Stimulated activated CD4-positive, alpha-beta T cell treated with anti-CD3 and anti-CD28 coated beads, TNF-alpha, amount 100 ng/mL, for 1 hour (primary cell): ENCODE measurements at regions not wholly inside any gene's neighbourhood (a gene's known extent, or its start where the extent isn't known, plus 50 kb on each side); places are given as distances from the start of the nearest gene placed in this dataset.
"Not testable (repeated sequence)": the region's sequence is repeated elsewhere in the genome, so short reads cannot be mapped to it uniquely, and the experiment has no call there.

Experiments used
- DNase-seq, 3 donors: peaks; one replicate each; pipeline ENCODE4 v3.0.0-alpha.2; 2020; ENCODE audit warnings: low read depth in 3 of 3, low spot score in 1 of 3

DNA sequence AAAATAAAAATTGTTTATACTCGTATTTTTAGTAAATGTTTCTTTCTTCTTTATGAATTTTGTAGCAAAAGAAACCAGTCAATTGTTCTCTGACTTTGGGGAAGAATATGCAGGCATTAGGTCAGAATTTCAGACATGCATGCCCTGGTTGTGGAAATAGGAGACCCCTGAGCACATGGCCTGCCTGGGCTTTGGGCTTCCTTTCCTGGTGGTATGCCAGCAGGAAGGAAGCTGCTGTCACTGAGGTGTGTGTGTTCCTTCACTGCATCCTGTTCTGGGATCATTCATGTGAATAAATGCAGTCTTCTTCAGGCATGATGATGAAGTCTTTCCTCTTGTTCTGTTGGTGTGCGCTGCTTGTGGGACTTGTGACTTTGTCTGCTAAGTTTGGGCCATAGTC lies 920.2 kb upstream of the VRK2 start:
- no peak for DNase-seq

DNA sequence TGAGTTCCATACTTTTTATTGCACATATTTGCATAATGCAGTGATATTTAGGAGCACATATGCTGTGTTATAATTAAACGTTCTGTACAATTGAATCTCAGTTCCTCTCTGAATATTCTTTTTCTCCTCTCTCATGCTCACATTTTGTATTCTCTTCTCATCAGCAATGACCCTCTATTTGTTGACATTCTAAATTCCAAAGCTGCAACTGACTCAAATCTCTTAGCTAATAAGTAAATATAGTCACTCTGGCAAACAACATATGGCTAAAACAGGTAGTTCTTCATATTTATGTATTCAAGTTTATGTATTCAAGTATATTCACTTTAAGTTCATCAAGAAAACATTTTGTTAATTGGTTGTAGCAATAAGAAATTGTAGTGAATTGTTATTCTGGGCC lies 907.4 kb upstream of the VRK2 start:
- DNase-seq: no peak

DNA sequence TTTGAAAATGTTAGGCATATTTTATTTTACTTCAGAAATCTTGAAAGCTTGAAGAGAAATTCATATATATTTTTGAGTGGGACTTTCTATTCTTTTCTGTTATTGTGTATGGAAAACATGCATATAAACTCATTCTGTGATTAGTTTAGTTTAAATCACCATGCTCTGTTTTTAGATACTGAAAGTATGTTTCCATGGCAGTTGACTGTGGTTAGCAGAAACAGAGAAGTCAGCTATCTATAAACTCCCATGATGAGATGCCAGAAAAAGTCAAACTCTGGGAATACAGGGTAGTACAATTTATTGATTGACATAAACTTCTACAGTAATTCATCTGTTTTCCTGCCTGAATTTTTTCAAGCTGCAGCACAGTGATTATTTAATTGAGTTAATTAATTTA lies 905.3 kb upstream of the VRK2 start:
- no peak for DNase-seq

DNA sequence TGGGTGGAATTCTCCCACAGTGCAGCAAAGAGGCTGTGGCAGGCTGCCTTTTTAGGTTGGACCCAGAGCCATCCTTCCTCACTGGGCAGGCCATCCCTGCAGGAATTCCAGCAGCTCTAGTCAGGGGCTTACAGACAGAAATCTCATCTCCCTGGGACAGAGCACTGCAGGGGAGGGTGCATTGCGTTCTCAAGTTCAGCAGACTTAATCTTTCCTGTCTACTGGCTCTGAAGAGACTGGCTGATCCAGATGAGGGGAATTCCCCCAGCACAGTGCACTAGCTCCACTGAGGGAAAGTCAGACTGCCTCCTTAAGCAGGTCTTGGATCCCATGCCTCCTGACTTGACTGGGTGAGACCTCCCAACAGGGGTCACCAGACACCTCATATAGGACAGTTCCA lies 899.7 kb upstream of the VRK2 start:
- no peak for DNase-seq

DNA sequence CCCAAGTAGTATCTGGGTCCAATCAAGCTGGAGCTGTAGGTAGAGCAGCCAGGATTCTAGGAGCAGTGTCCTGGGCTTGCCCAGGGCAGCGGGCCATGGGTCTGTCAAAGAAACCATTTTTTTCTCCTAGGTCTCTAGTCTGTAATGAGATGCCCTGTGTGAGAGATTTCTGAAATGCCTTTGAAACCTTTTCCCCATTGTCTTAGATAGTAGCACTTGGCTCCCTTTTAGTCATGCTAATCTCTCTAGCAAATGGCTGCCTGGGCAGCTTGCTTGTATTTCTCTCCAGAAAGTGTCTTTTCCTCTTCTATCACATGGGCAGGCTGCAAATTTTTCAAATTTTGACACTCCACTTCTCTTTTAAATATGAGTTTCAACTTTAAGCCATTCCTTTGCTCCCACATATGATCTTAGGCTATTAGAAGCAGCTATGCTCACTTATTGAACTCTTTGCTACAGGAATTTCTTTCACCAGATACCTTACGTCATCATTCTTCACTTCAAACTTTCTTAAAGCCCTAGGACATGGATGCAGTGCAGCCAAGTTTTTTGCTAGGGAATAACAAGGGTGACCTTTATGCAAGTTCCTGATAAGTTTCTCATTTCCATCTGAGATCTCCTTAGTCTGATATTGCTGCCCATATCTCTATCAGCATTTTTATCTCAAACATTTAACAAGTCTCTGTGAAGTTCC lies 890.2 kb upstream of the VRK2 start:
- no peak for DNase-seq

DNA sequence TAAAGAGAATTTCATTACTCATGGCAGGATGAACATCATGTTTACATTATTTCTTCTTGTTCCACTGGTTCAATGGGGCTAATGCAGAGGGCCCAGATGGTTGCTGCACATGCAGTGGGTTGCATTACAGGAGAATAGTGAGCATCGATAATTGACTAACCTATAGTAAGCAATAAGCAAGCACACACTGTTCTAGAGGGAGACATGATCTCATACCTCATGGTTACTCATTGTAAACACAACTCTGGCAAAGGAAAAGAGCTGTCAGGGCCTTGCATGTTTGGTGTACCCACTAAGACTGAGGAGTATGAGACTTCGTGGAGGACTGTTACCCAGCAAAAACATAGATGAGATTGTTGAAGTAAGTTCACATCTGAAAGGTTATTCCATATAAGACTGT lies 885.6 kb upstream of the VRK2 start:
- DNase-seq: no peak

DNA sequence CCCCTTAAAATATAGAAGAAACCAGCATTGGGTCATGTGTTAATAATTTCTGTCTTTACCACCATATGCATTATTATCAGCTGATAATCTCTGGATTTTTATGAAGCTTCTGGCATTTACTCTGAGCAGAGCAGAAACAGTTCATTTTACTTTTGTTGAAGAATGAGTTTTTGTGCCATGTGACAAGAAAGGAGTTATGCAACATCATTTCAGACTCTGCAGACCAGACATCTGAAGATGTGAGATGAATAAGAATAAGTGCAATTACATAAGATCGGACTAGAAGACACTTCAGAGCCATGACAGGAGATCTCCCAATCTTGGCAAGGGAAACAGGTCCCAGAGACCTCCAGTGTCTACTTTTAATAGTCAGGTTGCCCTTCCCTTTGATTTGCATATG lies 869.4 kb upstream of the VRK2 start:
- DNase-seq: no peak

DNA sequence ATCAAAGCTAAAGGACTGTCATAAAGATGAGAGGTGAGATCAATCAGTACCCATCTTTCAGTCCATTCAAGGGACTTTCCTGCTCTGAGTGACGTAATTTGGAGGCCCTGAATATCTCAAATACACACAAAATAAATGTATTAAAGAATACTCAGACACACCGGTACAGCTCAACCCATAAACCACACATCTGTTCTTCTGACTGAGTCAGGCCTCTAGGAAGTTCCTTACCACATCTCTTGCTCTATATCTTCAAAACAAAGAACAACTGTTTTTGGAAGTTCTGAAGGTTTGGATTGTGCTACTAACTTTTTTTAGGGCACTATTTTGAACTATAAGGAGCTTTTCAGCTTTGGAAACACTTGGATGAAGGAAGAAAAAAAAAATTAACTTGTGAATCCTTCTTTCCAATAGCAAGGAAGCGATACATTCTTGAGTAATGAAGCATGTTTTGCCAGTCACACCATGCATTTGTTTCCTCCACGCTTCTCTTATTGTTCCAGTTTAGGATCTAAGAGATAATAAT lies 866.5 kb upstream of the VRK2 start:
- DNase-seq: no peak

DNA sequence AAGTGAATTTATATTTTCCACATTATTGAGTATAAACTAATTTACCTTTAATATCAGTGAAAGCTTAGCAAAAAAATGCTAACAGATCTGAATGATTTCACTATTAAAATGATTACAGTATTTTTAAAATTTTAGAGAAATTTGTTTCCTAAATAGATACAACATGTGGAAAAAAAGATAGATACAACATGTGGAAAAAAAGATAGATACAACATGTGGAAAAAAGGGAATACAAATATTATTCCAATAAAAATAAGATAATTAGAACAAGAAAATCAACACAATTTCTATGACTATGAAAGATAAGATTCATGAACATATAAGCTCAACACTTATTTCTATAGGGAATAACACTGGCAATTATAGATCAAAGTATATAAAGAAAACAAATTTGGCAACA lies 865.9 kb upstream of the VRK2 start:
- no peak for DNase-seq

DNA sequence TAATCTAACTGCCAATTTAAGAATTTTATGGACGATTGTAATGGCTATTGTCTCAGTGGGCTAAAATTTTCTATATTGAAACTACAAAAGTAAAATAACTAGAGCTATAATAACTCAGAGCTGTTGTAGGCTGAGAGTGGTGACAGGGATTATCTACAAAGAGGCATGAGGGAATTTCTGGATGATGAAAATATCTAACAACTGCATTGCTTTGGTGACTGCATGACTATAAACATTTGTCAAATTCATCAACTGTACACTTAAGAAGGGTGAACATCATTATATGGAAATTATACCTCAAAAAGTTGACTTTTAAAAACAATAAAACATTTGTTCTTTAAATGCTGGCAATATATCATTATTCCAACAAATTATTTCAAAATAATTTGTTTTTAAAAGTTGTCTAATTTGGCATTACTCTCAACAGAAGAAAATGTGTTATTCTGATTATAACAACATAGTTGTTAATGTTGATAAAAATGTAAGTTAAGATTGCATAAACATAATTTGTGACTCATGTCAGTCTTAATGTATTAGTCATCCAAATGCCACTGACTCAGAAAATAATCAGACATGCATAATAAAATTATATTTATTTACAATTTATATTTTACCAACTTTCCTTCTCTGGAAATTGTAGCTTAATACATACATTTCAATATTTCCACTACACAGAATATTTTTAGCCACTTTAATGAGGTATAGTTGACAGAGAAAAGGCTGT lies 865.1 kb upstream of the VRK2 start:
- no peak for DNase-seq

DNA sequence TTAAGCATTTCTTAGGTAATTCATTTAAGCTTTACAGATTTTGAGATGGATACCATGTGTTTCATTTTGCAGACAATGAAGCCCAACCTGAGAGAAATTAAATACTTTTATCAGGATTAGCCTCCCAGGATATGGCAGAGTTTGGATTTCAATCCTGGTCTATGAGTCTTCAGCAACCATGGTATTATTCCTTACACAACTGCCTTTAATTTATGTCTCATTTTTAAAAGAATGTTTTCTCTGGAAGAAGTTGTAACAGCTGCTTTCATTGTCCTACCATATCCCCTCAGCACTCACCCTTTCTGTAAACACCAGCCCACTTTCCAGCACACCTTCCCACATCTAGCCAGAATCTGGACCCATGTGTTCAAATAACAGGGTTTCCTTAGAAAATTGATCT lies 863.7 kb upstream of the VRK2 start:
- no peak for DNase-seq

DNA sequence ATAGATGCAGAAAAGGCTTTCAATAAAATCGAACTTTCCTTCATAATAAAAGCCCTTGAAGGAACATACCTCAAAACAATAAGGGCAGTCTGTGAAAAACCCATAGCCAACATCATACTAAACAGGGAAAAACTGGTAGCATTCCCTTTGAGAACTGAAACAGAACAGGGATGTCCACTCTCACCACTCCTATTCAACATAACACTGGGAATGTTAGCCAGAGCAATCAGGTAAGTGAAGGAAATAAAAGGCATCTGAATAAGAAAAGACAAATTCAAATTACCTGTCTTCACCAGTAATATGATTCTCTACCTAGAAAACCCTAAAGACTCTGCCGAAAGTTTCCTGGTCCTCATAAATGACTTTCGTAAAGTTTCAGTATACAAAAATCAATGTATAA lies 861.0 kb upstream of the VRK2 start:
- DNase-seq: no peak

DNA sequence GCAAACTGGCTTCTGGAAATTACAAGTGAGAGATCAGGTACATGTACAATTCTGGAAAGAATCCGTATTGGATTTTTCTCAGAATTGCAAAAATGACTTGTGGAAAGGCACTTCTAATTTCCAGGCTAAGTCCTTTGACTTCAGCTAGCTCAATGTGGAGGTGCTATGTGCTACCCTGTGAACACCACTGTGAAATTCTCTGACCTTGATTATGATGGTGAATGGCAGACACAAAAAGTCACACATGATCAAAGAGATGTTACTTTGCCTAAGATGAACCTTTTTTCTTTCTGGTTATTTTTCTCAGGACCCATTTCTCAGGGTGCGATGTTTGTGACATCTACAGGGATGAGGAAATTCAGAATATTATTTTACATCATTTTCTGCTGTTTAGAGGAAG lies 856.6 kb upstream of the VRK2 start:
- no peak for DNase-seq

DNA sequence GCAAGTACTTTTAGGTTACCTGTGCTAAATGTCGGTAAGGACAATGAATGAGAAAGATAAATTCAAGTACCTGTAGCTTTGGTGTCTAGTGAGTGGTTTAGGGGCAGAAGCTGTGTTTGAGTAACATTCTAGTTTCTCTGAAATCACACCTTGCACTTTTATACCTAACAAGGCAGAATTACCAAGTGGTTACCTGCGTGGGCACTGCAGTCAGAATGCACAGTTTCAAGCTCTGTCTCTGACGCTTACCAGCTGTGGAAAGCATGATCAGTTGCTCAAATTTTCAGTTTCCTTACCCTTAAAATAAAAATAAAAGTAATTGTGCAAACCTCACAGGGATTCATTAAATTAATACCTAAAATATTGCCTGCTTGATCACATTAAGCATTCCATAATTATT lies 846.9 kb upstream of the VRK2 start:
- DNase-seq: no peak

DNA sequence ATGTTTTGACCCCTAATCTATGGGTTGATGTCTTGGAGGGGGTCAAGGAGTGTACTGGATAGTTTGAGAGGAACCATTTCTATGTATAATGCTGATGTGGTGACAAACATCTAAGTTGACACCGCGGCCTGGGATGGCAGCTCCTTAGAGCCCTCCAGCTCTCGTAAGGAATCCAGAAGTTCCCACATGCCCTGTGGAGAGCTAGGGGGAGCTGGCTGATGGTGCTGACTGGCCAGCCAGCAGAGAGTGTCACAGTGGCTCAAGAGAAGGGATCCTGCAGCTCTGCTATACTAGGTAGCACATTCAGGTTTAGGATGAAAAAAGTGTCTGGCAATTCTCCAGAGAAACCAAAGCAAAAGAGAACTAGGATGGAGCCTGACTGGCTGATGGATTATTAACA lies 842.2 kb upstream of the VRK2 start:
- no peak for DNase-seq

DNA sequence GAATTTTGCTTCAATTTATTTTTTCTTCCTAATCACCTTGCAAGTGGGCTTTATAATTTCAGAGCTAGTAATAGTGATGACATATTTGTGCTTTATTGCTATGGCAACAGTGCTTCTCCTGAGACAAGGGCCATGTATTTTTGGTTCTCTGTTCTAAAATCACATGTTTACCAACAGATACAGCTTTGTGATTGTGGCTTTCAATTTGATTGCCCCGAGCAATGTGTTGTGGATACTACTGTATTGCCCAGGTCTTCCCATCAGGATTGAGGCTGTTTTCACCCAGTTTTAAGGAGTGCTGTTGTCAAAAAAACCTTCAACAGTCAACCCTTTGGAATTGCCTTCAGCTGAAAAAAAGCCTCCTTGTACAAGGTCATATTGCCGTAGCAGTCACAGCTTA lies 841.4 kb upstream of the VRK2 start:
- DNase-seq: no peak

DNA sequence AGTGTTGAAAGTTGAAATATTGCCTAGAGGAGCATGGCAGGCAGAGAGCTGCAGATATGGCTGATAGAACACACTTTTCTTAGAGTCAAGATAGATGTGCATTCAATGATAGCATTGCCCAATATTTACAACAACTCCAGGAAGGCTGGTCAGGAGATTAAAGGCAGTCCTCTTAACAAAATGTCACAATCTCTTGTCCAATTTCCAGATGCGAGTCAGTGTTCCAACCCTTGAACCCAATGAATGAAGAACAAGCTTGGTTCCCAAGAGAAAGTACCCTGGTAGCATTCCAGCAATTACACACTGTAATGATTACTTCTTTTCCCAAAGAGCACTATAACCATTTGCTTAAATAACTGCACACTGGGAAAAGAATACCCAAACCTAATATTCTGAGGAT lies 839.4 kb upstream of the VRK2 start:
- DNase-seq: no peak

DNA sequence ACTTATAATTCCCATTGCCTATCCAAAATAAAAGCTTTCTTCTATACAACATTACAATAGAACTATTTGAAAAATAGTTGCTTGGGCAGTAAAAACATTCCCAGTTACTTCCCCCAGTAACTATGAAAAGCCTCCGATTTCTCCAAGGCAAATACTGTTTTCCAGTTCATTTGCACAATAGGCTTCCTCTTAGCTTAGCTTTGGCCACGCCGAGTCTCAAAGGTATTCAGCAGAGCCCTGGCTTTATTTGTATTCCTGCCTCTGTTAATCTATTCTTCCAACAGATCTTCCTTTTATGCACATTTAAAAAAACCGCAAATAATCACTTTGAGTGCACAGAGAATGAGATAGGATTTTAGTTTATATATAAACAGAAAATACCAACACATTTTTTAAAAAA lies 836.8 kb upstream of the VRK2 start:
- DNase-seq: no peak

DNA sequence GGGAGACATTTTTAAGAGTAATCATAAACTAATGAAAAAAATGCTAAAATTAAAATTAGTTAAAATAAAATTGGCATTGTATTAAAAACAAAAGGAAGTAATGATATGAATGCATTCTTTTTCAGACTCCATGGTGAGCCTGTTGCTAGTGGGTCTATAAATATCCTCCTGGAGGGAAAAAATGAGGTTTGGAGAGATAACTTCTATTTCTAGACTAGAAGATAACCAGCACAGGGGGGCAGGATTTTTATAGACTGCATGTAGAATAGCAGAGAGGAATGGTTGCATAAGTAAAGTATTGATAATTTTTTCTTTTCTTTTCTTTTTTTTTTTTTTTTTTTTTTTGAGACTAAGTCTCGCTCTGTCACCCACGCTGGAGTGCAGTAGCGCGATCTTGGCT lies 835.8 kb upstream of the VRK2 start:
- no peak for DNase-seq

DNA sequence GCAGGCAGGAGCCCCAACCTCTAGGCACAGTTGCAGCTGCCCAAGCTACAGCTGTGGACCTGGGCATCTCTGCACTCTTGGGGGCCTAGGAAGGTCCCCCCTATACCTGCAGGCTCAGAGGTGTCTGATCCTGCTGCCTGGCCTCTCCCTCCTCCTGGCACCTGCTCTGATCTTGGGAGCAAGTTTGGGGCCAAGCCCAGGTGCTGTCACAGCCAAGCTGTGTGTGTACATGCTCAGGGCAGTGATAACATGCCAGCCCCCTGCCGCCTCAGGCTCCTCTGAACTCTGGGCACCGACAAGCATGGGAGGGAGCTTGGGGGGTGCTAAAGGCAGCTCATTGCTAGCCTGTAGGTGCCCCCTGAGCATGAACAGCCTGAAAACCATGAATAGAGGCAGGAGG lies 829.6 kb upstream of the VRK2 start:
- no peak for DNase-seq

DNA sequence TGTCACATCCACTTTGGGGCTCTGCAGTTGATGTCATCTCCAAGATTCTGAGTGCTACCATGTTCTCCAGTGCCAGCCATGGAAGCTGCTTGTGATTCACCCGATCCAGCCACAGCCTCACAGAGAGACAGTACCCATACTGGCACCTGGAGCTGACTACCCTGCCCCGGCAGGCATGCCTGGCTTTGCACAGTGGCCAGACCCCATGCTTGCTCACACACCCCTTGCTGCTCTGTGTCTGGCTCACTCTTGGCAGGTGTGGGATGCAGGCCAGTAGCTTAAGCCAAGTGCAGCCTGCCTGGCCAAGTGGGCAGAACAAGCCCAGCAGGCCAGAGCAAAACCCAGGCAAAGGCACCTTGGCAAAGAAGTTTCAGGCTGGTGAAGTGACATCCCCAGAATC lies 828.4 kb upstream of the VRK2 start:
- DNase-seq: no peak

DNA sequence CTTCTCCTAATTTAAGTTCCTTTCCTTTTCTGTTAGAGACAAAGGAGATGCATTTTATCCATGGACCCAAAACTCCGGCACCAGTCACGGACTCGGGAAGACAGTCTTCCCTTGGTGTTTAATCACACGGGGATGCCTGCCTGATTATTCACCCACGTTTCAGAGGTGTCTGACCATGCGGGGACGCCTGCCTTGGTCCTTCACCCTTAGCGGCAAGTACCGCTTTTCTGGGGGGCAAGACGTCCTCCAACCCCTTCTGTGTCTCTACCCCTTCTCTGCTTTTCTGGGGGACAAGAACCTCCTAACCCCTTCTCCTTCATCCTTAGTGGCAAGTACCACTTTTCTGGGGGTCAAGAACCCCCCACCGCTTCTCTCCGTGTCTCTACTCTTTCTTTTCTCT lies 816.9 kb upstream of the VRK2 start:
- not testable (repeated sequence) for DNase-seq

DNA sequence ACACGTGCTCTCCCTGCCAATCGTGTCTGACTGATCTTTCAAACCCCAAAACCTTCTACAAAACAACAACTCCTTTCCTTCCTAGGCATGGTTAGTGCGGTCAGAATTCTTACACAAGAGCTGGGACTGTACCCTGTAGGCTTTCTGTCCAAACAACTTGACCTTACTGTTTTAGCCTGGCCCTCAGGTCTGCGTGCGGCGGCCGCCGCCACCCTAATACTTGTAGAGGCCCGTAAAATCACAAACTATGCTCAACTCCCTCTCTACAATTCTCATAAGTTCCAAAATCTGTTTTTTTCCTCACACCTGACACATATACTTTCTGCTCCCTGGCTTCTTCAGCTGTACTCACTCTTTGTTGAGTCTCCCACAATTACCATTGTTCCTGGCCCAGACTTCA lies 814.3 kb upstream of the VRK2 start:
- DNase-seq: not testable (repeated sequence)
